GM12878 (cell line): ENCODE measurements at regions not wholly inside any gene's neighbourhood (a gene's known extent, or its start where the extent isn't known, plus 50 kb on each side); places are given as distances from the start of the nearest gene placed in this dataset.

Source experiments
- BRCA1 ChIP-seq: IDR thresholded peaks from 2 replicates; pipeline ENCODE4 v1.6.1; 2011; ENCODE audit warnings: low read depth, low read length, improper control_type of control experiment
- CEBPB ChIP-seq, 2 experiments: fragments of 150-350 bp in 1 of 2; IDR thresholded peaks; 2 replicates each; pipeline ENCODE4 v1.6.1; 2012 to 2014; ENCODE audit warnings: low read depth in 2 of 2, low read length in 2 of 2, borderline replicate concordance in 1 of 2, inconsistent platforms in 1 of 2
- EGR1 ChIP-seq, 2 experiments: IDR thresholded peaks; 1 replicate in 1 of 2; 2 replicates in 1 of 2; pipeline ENCODE4 v1.6.1; 2011 to 2012; ENCODE audit warnings: low read depth in 2 of 2, low read length in 2 of 2, borderline replicate concordance in 1 of 2, mild to moderate bottlenecking in 1 of 2, moderate library complexity in 1 of 2
- EP300 ChIP-seq, 2 experiments: fragments of 150-350 bp in 1 of 2; IDR thresholded peaks; 2 replicates each; pipeline ENCODE4 v1.6.1; 2011 to 2012; ENCODE audit warnings: low read depth in 2 of 2, low read length in 2 of 2, borderline replicate concordance in 1 of 2, improper control_type of control experiment in 1 of 2, inconsistent platforms in 1 of 2; ENCODE audit not compliant: control insufficient read depth in 1 of 2
- EZH2 ChIP-seq: IDR thresholded peaks from 2 replicates; pipeline ENCODE4 v1.6.1; 2012; ENCODE audit warnings: low read depth, mild to moderate bottlenecking, control low read depth, inconsistent platforms, low read length, borderline replicate concordance; ENCODE audit not compliant: control insufficient read depth
- HDAC2 ChIP-seq: fragments of 200-600 bp; sonication (generic); IDR thresholded peaks from 2 replicates; pipeline ENCODE4 v1.6.1; 2017
- MXI1 ChIP-seq: fragments of 150-350 bp; IDR thresholded peaks from 2 replicates; pipeline ENCODE4 v1.6.1; 2011; ENCODE audit warnings: low read depth, mild to moderate bottlenecking, inconsistent platforms, low read length, improper control_type of control experiment
- POLR2A ChIP-seq: IDR thresholded peaks from 2 replicates; pipeline ENCODE4 v1.6.1; 2011; ENCODE audit warnings: low read depth, mild to moderate bottlenecking, low read length
- RAD21 ChIP-seq: IDR thresholded peaks from 2 replicates; pipeline ENCODE4 v1.6.1; 2011; ENCODE audit warnings: mild to moderate bottlenecking, low read depth, low read length, moderate library complexity; ENCODE audit not compliant: insufficient read depth
- RB1 ChIP-seq: fragments of 450-650 bp; formaldehyde crosslinking; IDR thresholded peaks from 2 replicates; pipeline ENCODE4 v1.6.1; 2017; ENCODE audit warnings: mild to moderate bottlenecking, borderline replicate concordance
- SREBF1 ChIP-seq: IDR thresholded peaks from 2 replicates; pipeline ENCODE4 v1.6.1; 2012; ENCODE audit warnings: mild to moderate bottlenecking, low read length
- SREBF2 ChIP-seq: IDR thresholded peaks from 2 replicates; pipeline ENCODE4 v1.6.1; 2012; ENCODE audit warnings: mild to moderate bottlenecking, low read length
- TF ChIP-seq, protein P1 (sequence below), 3 experiments: IDR thresholded peaks in 2 of 3; conservative IDR thresholded peaks in 1 of 3; 2 replicates each; pipeline ENCODE4 v1.5.1; 2011; ENCODE audit warnings: low read depth in 3 of 3, low read length in 3 of 3, mild to moderate bottlenecking in 3 of 3, control low read depth in 2 of 3, moderate library complexity in 2 of 3, inconsistent platforms in 1 of 3, mixed read lengths in 1 of 3; ENCODE audit not compliant: control insufficient read depth in 2 of 3, insufficient read depth in 1 of 3; ENCODE audit errors: extremely low read depth in 1 of 3
- TF ChIP-seq, protein P2 (sequence below): IDR thresholded peaks from 2 replicates; pipeline ENCODE4 v1.6.1; 2011; ENCODE audit warnings: low read depth, low read length, improper control_type of control experiment, borderline replicate concordance

DNA sequence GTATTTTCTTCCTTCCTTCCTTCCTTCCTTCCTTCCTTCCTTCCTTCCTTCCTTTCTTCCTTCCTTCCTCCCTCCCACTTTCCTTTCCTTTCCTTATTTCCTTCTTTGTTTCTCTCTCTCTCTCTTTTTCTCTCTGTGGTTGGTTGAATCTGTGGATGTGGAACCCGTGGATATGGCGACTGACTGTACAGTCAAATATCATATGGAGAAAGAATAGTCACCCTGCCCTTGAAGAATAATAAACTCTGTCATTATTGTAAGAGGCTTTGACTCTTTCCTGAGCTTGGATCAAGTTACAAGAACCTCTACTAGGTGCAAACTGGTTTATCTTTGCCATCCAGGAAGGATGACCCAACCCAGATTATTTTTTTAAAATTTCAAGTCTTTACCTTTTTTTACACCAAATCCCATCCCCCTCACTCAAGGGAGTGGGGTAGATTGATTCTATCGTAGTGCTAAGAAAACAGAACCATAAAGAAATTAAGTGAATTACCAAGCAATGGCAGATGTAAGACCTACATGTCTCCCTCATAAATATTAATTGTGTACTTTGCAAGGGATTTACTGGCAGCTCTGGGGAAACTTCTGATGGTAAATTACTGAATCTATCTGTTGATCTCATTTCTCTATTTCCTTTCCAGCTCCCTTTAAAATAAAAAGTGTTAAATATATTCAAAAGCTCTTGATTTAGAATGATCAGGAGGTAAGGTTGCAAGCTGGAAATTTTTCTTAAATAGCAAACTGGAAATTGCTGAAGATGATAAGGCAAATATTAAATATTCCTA is 667.5 kb downstream of the UTRN start:
- TF ChIP-seq MXI1 (no peak), EGR1 (IDR thresholded peaks at IDR 0.05; ENCODE audit: borderline replicate concordance in 1 of 2, low read depth in 2 of 2, low read length in 2 of 2) (no peak), EZH2 (no peak), SREBF2 (no peak), BRCA1 (no peak), CEBPB (IDR thresholded peaks at IDR 0.05; ENCODE audit: borderline replicate concordance in 1 of 2, low read depth in 2 of 2, low read length in 2 of 2) (no peak), HDAC2 (no peak), RAD21 (no peak), SREBF1 (no peak), EP300 (IDR thresholded peaks at IDR 0.05; ENCODE audit: borderline replicate concordance in 1 of 2, control insufficient read depth in 1 of 2, low read depth in 2 of 2, low read length in 2 of 2) (no peak), RB1 (no peak), POLR2A (no peak)
- TF ChIP-seq, protein P1, sequence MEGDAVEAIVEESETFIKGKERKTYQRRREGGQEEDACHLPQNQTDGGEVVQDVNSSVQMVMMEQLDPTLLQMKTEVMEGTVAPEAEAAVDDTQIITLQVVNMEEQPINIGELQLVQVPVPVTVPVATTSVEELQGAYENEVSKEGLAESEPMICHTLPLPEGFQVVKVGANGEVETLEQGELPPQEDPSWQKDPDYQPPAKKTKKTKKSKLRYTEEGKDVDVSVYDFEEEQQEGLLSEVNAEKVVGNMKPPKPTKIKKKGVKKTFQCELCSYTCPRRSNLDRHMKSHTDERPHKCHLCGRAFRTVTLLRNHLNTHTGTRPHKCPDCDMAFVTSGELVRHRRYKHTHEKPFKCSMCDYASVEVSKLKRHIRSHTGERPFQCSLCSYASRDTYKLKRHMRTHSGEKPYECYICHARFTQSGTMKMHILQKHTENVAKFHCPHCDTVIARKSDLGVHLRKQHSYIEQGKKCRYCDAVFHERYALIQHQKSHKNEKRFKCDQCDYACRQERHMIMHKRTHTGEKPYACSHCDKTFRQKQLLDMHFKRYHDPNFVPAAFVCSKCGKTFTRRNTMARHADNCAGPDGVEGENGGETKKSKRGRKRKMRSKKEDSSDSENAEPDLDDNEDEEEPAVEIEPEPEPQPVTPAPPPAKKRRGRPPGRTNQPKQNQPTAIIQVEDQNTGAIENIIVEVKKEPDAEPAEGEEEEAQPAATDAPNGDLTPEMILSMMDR (IDR thresholded peaks at IDR 0.05 in 2 of 3, conservative IDR thresholded peaks at IDR 0.05 in 1 of 3; ENCODE audit: control insufficient read depth in 2 of 3, extremely low read depth in 1 of 3, insufficient read depth in 1 of 3, low read depth in 3 of 3, low read length in 3 of 3): no peak
- TF ChIP-seq, protein P2, sequence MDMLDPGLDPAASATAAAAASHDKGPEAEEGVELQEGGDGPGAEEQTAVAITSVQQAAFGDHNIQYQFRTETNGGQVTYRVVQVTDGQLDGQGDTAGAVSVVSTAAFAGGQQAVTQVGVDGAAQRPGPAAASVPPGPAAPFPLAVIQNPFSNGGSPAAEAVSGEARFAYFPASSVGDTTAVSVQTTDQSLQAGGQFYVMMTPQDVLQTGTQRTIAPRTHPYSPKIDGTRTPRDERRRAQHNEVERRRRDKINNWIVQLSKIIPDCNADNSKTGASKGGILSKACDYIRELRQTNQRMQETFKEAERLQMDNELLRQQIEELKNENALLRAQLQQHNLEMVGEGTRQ: no peak
